Spleen (tissue), 7 donors: ENCODE measurements at regions not wholly inside any gene's neighbourhood (a gene's known extent, or its start where the extent isn't known, plus 50 kb on each side); places are given as distances from the start of the nearest gene placed in this dataset.

ENCODE experiments used
- POLR2A ChIP-seq, 3 donors: fragments of 450-650 bp; IDR thresholded peaks; one replicate each; pipeline ENCODE4 v1.5.1; 2017; ENCODE audit warnings: antibody characterized with exemption in 3 of 3, mild to moderate bottlenecking in 1 of 3
- TF ChIP-seq, protein P1 (sequence below), 11 experiments: fragments of 200-600 bp in 7 of 11; fragments of 450-650 bp in 4 of 11; sonication (generic) in 4 of 11; IDR thresholded peaks in 8 of 11; conservative IDR thresholded peaks in 3 of 11; 1 replicate in 7 of 11; 2 replicates in 4 of 11; pipeline versions ENCODE4 v1.4.0 to v1.8.0; 2016 to 2021; ENCODE audit warnings: antibody characterized with exemption in 11 of 11, inconsistent platforms in 4 of 11, mild to moderate bottlenecking in 1 of 11
- donor health status: DM: no; HTN: no; CAD: no; lungs with moderate emphysema.
- donor health status: DM: no; HTN: no; CAD: no.
- donor health status: DM: no; HTN: no; CAD: no.

- TF ChIP-seq, protein P1, sequence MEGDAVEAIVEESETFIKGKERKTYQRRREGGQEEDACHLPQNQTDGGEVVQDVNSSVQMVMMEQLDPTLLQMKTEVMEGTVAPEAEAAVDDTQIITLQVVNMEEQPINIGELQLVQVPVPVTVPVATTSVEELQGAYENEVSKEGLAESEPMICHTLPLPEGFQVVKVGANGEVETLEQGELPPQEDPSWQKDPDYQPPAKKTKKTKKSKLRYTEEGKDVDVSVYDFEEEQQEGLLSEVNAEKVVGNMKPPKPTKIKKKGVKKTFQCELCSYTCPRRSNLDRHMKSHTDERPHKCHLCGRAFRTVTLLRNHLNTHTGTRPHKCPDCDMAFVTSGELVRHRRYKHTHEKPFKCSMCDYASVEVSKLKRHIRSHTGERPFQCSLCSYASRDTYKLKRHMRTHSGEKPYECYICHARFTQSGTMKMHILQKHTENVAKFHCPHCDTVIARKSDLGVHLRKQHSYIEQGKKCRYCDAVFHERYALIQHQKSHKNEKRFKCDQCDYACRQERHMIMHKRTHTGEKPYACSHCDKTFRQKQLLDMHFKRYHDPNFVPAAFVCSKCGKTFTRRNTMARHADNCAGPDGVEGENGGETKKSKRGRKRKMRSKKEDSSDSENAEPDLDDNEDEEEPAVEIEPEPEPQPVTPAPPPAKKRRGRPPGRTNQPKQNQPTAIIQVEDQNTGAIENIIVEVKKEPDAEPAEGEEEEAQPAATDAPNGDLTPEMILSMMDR (IDR thresholded peaks at IDR 0.05 in 8 of 11, conservative IDR thresholded peaks at IDR 0.05 in 3 of 11), result no peak
- no peak for TF ChIP-seq POLR2A (IDR thresholded peaks at IDR 0.05)
Observed at GRCh38 chr13:99661791-99662190, 160.5 kb downstream of the TM9SF2 start.
